Stimulated activated CD4-positive, alpha-beta T cell treated with anti-CD3 and anti-CD28 coated beads, Interleukin-12 subunit alpha, Interleukin-12 subunit beta, amount 100 ng/mL, for 48 hours (primary cell): ENCODE measurements at regions not wholly inside any gene's neighbourhood (a gene's known extent, or its start where the extent isn't known, plus 50 kb on each side); places are given as distances from the start of the nearest gene placed in this dataset.

Experiments used
- DNase-seq, 3 donors: peaks; one replicate each; pipeline ENCODE4 v3.0.0-alpha.2; 2020; ENCODE audit warnings: low read depth in 2 of 3, low spot score in 1 of 3

- DNase-seq: no peak
Observed at GRCh38 chr6:163789199-163789810, 374.8 kb downstream of the QKI start.

- no peak for DNase-seq
Observed at GRCh38 chr6:163786995-163787671, 372.6 kb downstream of the QKI start.

GRCh38 chr6:163782436-163783003 is 368.0 kb downstream of the QKI start:
- DNase-seq: no peak

GRCh38 chr6:163780994-163781393 is 366.5 kb downstream of the QKI start:
- DNase-seq: no peak

- no peak for DNase-seq
Observed at GRCh38 chr6:163779727-163780284, 365.3 kb downstream of the QKI start.

- DNase-seq: no peak
Observed at GRCh38 chr6:163777716-163778115, 363.2 kb downstream of the QKI start.

GRCh38 chr6:163776906-163777686 is 362.6 kb downstream of the QKI start:
- DNase-seq: no peak

- no peak for DNase-seq
Observed at GRCh38 chr6:163776196-163776905, 361.8 kb downstream of the QKI start.

GRCh38 chr6:163775313-163775712 is 360.8 kb downstream of the QKI start:
- no peak for DNase-seq

GRCh38 chr6:163774485-163774884 is 360.0 kb downstream of the QKI start:
- DNase-seq: no peak

- no peak for DNase-seq
Observed at GRCh38 chr6:163773646-163774045, 359.1 kb downstream of the QKI start.

GRCh38 chr6:163772701-163773100 is 358.2 kb downstream of the QKI start:
- no peak for DNase-seq

GRCh38 chr6:163771180-163771579 is 356.7 kb downstream of the QKI start:
- DNase-seq: no peak

- DNase-seq: no peak
Observed at GRCh38 chr6:163768905-163769304, 354.4 kb downstream of the QKI start.

- no peak for DNase-seq
Observed at GRCh38 chr6:163766936-163767335, 352.4 kb downstream of the QKI start.

GRCh38 chr6:163765335-163765734 is 350.8 kb downstream of the QKI start:
- DNase-seq: no peak

- no peak for DNase-seq
Observed at GRCh38 chr6:163764565-163764964, 350.0 kb downstream of the QKI start.

- no peak for DNase-seq
Observed at GRCh38 chr6:163761481-163761880, 347.0 kb downstream of the QKI start.

GRCh38 chr6:163760860-163761259 is 346.3 kb downstream of the QKI start:
- DNase-seq: no peak

- DNase-seq: no peak
Observed at GRCh38 chr6:163759542-163759941, 345.0 kb downstream of the QKI start.

- no peak for DNase-seq
Observed at GRCh38 chr6:163757520-163757919, 343.0 kb downstream of the QKI start.
